NCI-H128 (cell line): ENCODE measurements at regions not wholly inside any gene's neighbourhood (a gene's known extent, or its start where the extent isn't known, plus 50 kb on each side); places are given as distances from the start of the nearest gene placed in this dataset.

Experiments
- DNase-seq: peaks from one replicate; lab custom pipeline; 2025; ENCODE audit not compliant: unreplicated experiment; lab: John Stamatoyannopoulos, UW

DNA sequence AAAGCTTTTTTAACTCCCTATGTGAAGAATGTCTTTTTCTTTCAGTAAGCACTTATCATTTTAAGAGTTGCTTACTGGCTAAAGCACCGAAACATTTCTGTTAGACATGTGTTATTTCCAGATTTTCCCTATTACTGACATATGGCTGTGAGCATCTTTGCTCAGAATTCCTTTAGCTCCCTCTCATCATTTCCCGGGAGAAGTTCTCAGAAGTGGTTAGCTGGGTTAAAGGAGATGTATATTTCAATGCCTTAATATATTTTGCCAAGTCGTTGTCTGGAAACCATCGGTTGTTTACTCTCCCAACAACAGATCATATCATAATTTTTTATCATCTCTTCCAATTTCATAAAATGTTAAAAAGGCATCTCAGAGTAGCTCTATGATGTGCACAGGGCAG is 396.5 kb downstream of the OCA2 start:
- no peak for DNase-seq

DNA sequence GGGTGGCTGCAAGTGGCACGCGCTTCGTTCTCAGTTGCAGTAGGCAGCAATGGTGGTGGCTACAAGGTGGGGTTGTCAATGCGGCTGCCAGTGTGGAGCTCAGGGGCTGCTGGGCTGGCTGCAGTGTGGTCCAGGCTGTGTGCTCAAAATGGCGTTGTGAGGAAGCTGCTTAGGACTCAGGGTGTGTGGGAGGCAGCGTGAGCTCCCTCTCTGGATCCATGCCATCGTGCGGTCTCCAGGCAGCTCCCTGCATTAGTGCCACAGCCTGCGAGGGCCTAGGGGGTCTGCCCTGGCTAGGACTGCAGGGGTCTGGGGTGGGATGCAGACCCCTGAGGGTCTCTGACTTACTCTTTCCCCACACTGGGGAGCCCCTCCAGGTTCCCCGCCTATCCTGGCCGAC is 397.2 kb downstream of the OCA2 start:
- DNase-seq = no peak

- DNase-seq = no peak
These were observed 398.1 kb downstream of the OCA2 start for GRCh38 chr15:27701014-27701413.

DNA sequence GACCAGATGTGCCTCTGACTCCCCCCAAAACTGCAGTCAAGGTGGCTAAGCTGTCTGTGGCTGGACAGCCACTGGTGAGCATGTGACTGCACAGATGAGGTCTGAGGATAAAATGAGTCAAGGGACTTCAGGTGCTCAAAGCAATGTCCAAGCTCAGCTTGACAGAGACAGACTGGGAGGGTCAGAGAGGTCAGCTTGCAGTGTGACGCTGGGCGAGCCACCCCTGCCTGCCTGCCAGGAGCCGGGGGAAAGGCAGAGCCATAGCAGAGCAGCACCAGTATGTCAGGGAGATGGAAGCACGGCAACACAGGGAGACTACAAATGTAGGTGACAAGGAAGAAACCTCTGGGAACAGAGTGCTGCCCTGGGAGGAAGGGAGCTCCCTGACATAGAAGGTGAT is 399.4 kb downstream of the OCA2 start:
- DNase-seq = no peak

GRCh38 chr15:27696530-27696929 is 402.6 kb downstream of the OCA2 start:
- no peak for DNase-seq

DNA sequence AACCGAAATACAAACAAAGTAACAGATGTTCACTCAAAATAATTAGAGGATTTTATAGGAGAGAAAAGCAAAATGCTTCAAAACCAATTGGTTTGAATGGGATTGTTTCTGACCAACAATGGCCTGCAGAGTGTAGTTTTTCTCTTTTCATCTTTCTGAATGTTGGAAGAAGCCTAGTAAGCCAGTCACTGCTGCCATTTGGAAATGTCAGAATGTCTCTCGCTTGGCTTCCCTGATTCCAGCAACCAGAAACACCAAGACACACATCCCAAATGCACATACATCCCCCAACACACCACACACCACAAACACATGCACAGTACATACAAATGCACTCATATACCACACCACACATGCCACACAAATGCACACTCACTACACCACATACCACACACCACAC is 403.4 kb downstream of the OCA2 start:
- no peak for DNase-seq

- no peak for DNase-seq
These were observed 404.5 kb downstream of the OCA2 start for GRCh38 chr15:27694506-27695087.

DNA sequence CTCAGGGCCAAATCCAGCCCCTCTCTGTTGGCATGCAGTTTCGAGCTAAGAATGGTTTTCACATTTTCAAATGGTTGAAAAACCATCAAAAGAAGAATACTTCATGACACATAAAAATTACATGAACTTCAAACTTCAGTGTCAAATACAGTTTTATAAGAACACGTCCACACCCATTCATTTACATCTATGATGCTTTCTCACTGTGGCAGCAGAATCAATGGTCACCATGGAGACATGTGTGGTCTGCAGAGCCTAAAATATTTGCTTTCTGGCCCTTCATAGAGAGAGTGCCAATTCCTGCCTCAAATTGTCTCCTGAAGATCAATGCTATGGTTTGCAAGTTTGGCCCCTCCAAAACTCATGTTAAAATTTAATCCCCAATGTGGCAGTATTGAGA is 405.8 kb downstream of the OCA2 start:
- DNase-seq = no peak

DNA sequence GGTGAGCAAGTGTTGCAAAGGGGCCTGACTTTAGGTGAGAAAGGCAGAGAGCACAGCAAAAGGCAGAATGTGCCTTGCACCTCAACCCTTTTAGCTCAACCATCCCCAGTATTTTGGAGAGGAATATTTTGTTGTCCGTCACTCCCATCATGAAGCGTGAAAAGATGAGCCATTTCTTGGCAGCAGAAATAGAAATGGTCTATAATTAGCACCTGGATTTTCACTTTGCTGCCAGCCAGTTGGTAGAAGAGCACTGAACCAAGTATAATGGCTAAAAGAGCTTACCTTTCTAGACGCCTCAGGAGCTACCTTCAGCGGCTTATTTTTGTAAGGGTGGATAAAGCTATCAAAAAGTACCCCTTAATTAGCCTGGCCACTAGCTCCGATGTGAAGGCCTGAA is 406.7 kb downstream of the OCA2 start:
- DNase-seq = no peak

GRCh38 chr15:27690290-27690689 is 408.8 kb downstream of the OCA2 start:
- DNase-seq = no peak

DNA sequence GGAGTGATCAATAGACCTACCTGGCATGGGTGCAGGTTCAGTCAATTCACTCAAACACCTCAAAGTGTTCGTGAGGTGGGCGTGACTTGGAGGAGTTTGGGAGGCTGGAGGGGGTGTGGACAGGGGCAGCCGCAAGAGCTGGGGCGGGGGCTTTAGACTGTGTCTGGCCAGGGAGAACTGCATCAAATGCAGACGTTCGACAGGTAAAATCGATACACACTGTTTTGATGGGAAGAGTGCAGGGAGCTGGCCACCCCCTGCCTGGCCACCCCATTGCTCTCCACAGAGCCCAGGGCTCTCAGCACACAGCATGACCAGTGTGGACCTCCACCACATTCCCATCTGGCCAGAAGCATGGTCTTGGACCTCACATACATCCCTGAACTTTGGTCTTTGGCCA is 412.1 kb downstream of the OCA2 start:
- DNase-seq = no peak

- DNase-seq = no peak
These were observed 412.7 kb downstream of the OCA2 start for GRCh38 chr15:27686369-27686768.

GRCh38 chr15:27685644-27686043 is 413.5 kb downstream of the OCA2 start:
- no peak for DNase-seq

DNA sequence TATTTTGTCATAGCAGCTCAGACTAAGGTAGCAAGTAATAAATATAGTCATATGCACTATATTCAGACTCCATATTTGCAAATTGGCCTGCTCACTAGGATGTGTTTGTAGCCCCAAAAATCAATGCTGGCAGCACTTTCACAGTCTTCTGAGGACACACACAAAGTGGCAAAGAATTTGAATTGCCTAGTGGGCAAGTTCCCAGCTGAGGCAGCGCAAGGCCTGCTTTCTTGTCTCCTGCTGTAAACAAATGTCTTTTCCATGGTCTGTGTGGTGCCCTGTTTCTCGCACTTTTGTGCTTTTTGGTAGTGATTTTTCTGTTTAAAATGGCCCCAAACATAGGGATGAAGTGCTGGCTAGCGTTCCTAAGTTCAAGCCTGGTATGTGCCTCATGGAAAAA is 416.0 kb downstream of the OCA2 start:
- no peak for DNase-seq

GRCh38 chr15:27681038-27681437 is 418.1 kb downstream of the OCA2 start:
- DNase-seq = no peak

GRCh38 chr15:27679731-27680471 is 419.2 kb downstream of the OCA2 start:
- peak; percentile 64 for DNase-seq

DNA sequence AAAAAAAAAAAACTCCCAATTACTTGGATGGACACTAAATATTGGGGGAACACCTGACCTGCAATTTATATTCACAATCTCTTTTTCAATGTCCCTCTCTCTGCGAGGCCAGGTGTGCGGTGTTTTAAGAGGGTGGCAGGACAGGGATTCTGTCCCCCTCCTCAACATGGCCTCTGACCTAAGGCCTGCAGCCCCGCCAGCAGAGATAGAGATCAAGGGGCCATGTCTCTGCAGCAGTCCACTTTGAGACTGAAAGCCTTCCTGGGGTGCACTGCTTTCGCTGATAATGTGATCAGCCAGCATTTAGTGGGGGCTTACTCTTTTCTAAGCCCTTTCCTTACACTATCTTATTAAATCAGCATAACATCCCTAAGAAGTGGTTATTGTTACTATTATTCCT is 419.9 kb downstream of the OCA2 start:
- no peak for DNase-seq

DNA sequence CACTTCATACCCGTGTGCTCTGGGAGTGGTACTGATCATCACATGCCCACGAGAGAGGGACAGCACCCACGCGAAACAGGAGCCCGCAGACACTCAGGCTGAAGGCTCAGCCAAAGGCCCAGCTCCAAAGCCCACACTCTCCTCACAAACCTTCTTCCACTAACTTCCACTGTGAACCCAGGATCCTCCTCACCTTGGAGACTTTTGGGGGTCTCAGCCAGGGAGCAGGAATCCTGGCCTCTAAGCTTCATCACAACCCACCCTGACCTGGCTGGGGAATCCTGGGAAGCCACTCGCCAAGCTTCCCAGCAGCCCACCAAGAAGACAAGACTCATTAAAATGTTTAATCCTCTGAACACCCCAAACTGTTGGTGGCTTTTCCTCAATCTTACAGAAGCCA is 421.2 kb downstream of the OCA2 start:
- no peak for DNase-seq

GRCh38 chr15:27676647-27677046 is 422.5 kb downstream of the OCA2 start:
- DNase-seq = no peak

GRCh38 chr15:27675571-27675970 is 423.5 kb downstream of the OCA2 start:
- DNase-seq = no peak

- no peak for DNase-seq
These were observed 424.3 kb downstream of the OCA2 start for GRCh38 chr15:27674826-27675225.

DNA sequence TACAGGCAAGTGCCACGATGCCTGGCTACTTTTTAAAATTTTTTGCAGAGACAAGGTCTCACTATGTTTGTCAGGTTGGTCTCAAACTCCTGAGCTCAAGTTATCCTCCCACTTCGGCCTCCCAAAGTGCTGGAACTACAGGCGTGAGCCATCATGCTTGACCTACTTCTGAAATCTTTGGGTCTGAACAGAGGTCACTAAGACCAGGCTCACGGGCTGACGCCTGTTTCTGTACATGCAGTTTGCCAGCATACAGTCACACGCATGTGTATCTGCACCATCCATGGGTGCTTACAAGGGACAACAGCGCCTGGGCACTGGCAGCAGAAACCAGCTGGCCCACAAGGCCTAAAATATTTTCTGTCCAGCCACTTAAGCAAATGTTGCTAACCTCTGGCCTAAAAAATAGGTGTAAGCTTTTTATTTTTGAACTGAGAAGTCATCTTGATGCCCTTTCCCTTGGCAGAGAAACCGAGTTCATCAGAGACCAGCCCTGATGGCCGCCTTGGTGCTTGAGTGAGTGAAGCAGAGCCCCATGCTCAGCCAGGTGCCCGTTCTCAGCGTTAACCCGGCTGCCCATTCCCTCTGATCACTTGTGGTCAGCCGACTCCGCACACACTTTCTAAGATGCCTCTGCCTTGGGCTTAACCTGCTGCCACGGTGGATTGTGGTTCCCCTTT is 425.2 kb downstream of the OCA2 start:
- DNase-seq = no peak
